RWPE1 (cell line): ENCODE measurements at regions not wholly inside any gene's neighbourhood (a gene's known extent, or its start where the extent isn't known, plus 50 kb on each side); places are given as distances from the start of the nearest gene placed in this dataset.

Experiments
- CTCF ChIA-PET: fragments of 350-600 bp; sonication (Branson Sonifier 250); formaldehyde crosslinking; extraction: SDS; loops from one replicate; lab custom pipeline; 2021; lab: Yijun Ruan, JAX
- POLR2A ChIA-PET: fragments of 400-600 bp; formaldehyde crosslinking; extraction: SDS; loops from one replicate; lab custom pipeline; 2020; ENCODE audit warnings: antibody characterized with exemption; ENCODE audit not compliant: low non-redundant PET; lab: Yijun Ruan, JAX
- DNase-seq: peaks from one replicate; pipeline ENCODE4 v3.0.0; 2012; ENCODE audit warnings: low spot score
- H3K27ac ChIP-seq: fragments of 450-650 bp; 2 replicates; pipeline ENCODE4 v1.5.1; 2017
- CTCF ChIP-seq: fragments of 450-650 bp; conservative IDR thresholded peaks from 2 replicates; pipeline ENCODE4 v1.5.1; 2017; ENCODE audit warnings: low read depth, mild to moderate bottlenecking

- no peak for TF ChIP-seq CTCF
- no peak overlapping the region for H3K27ac ChIP-seq
Measured at GRCh38 chr5:162474239-162474638, 406.7 kb downstream of the GABRG2 start.

DNA sequence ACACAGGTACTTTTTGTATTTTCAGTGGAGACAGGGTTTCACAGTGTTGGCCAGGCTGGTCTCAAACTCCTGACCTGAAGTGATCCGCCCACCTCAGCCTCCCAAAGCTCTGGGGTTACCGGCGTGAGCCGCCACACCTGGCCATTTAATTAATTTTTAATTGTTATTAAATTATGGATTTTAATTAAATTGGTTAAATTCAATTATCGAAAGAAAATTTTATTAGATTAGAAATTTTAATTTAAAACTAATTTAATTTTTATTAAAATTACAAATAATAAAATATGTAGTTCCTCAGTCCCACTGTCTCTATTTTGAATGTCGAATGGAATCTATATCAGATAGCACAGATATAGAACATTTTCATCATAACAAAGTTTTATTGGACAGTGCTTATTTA is 416.5 kb downstream of the GABRG2 start:
- no peak overlapping the region for H3K27ac ChIP-seq
- ChIA-PET CTCF (no interaction called here), POLR2A (no interaction called here)
- no peak for DNase-seq
- TF ChIP-seq CTCF: no peak

More at GRCh38 chr5:162474239-162474638, 406.7 kb downstream of the GABRG2 start:
- ChIA-PET POLR2A (no interaction called here), CTCF (no interaction called here)
- no peak for DNase-seq

DNA sequence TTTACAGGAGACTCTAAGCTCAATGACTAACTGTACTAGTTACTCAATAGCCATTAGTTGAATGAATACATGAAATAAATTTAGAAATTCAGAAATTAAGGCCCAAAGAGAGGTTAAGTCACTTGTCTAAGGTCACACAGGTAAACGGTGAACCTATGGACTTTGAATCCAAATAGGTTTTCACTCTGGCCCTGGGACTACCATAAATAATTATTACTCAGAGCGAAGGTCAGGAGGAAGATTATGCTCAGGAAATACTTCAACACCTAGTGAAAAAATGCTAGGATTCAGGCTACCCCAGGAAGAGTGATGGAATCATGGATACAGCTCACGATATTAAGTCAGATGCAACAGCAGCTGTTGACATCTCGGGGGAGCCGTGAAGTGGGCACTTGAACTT is 417.4 kb downstream of the GABRG2 start:
- H3K27ac ChIP-seq: no peak overlapping the region
- CTCF ChIA-PET: no interaction called here
- no peak for DNase-seq
- TF ChIP-seq CTCF: no peak
- POLR2A ChIA-PET: no interaction called here

DNA sequence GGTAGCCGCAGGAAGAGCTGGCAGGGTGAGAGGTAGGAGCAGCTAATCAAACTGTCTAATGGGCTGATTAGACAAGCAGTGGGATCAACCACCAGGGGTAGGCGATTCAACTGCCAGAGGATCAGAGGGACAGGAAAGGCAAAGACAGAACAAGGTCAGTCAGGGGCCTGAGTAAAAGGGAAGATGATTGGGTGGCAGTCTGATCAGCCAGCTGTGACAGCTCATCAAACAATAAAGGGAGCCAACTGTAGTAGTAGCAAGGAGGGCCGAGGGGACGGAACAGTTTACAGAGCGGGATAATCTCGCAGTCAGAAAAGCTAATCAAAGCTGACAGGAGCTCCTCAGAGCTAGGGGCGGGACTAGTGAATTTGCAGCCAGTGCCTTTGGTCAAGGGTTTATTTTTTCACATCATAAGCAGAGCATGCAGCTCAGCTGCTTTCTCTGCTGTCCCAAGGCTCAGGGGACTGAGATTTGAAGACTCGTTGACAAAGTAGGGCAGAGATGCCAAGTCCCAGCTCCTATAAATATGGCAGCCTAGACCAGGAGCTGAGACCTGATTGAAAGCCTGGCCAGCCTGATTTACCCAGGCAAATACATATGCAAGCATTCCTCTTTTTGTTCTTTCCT is 418.2 kb downstream of the GABRG2 start:
- ChIA-PET POLR2A (no interaction called here), CTCF (no interaction called here)
- no peak overlapping the region for H3K27ac ChIP-seq
- no peak for DNase-seq
- TF ChIP-seq CTCF: no peak

GRCh38 chr5:162487528-162488525 is 420.3 kb downstream of the GABRG2 start:
- TF ChIP-seq CTCF: no peak
- ChIA-PET CTCF (no interaction called here), POLR2A (no interaction called here)
- no peak overlapping the region for H3K27ac ChIP-seq
- peak; percentile 4 for DNase-seq

DNA sequence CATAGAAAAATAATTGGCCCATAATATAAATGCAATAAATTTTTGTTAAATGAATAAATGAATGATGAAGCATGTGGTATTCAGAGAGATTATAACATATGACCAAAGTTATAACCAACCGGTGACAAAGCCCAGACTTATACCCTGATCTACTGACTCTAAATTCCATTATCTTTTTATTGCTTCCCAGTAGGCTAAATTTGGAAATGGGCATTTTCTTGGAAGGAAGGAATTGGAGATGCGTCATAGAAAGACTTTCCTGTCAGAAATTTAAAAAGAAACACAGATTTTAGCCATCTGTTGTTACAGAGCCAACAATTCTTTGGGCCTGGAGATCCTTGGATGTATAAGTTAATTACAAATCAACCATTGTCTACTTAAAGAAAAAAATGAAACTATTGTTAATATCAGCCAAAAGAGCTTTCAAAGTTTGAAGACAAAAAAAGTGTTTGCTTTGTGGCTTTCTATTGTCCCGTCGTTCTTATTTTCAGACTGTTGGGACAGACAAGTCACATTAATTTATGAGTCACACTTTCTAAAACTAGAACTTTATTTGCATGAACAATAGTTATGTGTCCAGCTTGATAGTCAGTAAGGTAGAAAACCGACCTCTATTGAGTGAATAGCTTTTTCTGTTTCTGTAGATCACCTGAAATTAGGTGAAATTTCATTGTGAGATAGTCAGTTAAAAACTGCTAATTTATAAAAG is 428.7 kb downstream of the GABRG2 start:
- TF ChIP-seq CTCF: no peak
- DNase-seq: no peak
- ChIA-PET CTCF (no interaction called here), POLR2A (no interaction called here)
- no peak overlapping the region for H3K27ac ChIP-seq
